B cell (primary cell): ENCODE measurements at regions not wholly inside any gene's neighbourhood (a gene's known extent, or its start where the extent isn't known, plus 50 kb on each side); places are given as distances from the start of the nearest gene placed in this dataset.
"Not testable (repeated sequence)": the region's sequence is repeated elsewhere in the genome, so short reads cannot be mapped to it uniquely, and the experiment has no call there.

Source experiments
- EZH2 ChIP-seq: IDR thresholded peaks from 2 replicates; pipeline ENCODE4 v1.6.1; 2012; ENCODE audit warnings: borderline replicate concordance, low read depth, mild to moderate bottlenecking, moderate library complexity, low read length; ENCODE audit not compliant: insufficient read depth, poor library complexity, severe bottlenecking
- TF ChIP-seq, protein P1 (sequence below): fragments of 200-600 bp; IDR thresholded peaks from one replicate; pipeline ENCODE4 v1.8.0; 2022; ENCODE audit warnings: antibody characterized with exemption, mild to moderate bottlenecking

DNA sequence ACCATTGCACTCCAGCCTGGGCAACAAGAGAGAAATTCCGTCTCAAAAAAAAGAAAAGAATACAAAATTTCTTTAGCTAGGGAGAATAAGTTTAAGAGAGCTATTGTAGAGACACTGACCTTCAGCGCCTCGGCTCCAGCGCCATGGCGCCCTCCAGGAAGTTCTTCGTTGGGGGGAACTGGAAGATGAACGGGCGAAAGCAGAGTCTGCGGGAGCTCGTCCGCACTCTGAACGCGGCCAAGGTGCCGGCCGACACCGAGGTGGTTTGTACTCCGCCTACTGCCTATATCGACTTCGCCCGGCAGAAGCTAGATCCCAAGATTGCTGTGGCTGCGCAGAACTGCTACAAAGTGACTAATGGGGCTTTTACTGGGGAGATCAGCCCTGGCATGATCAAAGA lies 167.6 kb upstream of the ST6GALNAC5 start:
- TF ChIP-seq, protein P1, sequence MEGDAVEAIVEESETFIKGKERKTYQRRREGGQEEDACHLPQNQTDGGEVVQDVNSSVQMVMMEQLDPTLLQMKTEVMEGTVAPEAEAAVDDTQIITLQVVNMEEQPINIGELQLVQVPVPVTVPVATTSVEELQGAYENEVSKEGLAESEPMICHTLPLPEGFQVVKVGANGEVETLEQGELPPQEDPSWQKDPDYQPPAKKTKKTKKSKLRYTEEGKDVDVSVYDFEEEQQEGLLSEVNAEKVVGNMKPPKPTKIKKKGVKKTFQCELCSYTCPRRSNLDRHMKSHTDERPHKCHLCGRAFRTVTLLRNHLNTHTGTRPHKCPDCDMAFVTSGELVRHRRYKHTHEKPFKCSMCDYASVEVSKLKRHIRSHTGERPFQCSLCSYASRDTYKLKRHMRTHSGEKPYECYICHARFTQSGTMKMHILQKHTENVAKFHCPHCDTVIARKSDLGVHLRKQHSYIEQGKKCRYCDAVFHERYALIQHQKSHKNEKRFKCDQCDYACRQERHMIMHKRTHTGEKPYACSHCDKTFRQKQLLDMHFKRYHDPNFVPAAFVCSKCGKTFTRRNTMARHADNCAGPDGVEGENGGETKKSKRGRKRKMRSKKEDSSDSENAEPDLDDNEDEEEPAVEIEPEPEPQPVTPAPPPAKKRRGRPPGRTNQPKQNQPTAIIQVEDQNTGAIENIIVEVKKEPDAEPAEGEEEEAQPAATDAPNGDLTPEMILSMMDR: not testable (repeated sequence)
- TF ChIP-seq EZH2: not testable (repeated sequence)
